ENCODE measurements at regions not wholly inside any gene's neighbourhood (a gene's known extent, or its start where the extent isn't known, plus 50 kb on each side); places are given as distances from the start of the nearest gene placed in this dataset.

GRCh38 chr5:3181671-3182070 is 414.0 kb upstream of the IRX1 start:
- Histone ChIP-seq H3K4me3 (ENCODE audit: control extremely low read depth in 1 of 5, extremely low read depth in 1 of 5, insufficient read depth in 1 of 5, low read depth in 2 of 5, low read length in 4 of 5) (no peak overlapping the region), H3K27ac (ENCODE audit: low read length in 2 of 2) (no peak overlapping the region), H3K79me2 (ENCODE audit: control insufficient read depth, insufficient read depth, low read length) (no peaks in the 10 kb centered on the region), H3K9ac (ENCODE audit: low read length) (no peak overlapping the region), H3K27me3 (replicated peaks in 1 of 4; ENCODE audit: control extremely low read depth in 1 of 4, control insufficient read depth in 3 of 4, insufficient read depth in 4 of 4, low read length in 3 of 4) (no peaks in the 10 kb centered on the region), H3K4me2 (replicated peaks; ENCODE audit: low read depth, low read length, poor library complexity, severe bottlenecking) (no peak overlapping the region), H4K20me1 (ENCODE audit: control insufficient read depth, insufficient read depth, low read length, poor library complexity, severe bottlenecking) (no peaks in the 10 kb centered on the region), H3K4me1 (ENCODE audit: control insufficient read depth in 2 of 2, insufficient read depth in 2 of 2, low read length in 2 of 2) (no peaks in the 10 kb centered on the region), H2AFZ (ENCODE audit: insufficient read depth, low read depth, low read length, poor library complexity, severe bottlenecking) (no peak overlapping the region), H3K36me3 (replicated peaks in 1 of 2; ENCODE audit: control extremely low read depth in 1 of 2, control insufficient read depth in 1 of 2, extremely low read depth in 1 of 2, insufficient read depth in 2 of 2, low read length in 1 of 2) (no peaks in the 10 kb centered on the region), H3K9me3 (ENCODE audit: control extremely low read depth in 1 of 3, control insufficient read depth in 2 of 3, insufficient read depth in 1 of 3, low read length in 2 of 3) (peaks cover 0 to 24% (median 0%) of the 10 kb centered on the region in 3 donors)
- 89% methylated on average over 14 of the region's 18 CpGs for WGBS (ENCODE audit: insufficient coverage)
- Mint-ChIP-seq H3K4me1 (no peaks in the 10 kb centered on the region), H3K9me3 (ENCODE audit: insufficient read depth) (no peaks in the 10 kb centered on the region), H3K27ac (no peak overlapping the region), H3K4me3 (no peak overlapping the region), H3K27me3 (no peaks in the 10 kb centered on the region)
- intact Hi-C loops (cut with micrococcal nuclease): no loop called here
- CTCF ChIA-PET: no interaction called here
- POLR2A ChIA-PET: no interaction called here
- ATAC-seq (ENCODE audit: low read depth) (no peak), DNase-seq (no peak)
- TF ChIP-seq EZH2 (IDR thresholded peaks at IDR 0.05; ENCODE audit: borderline replicate concordance, insufficient read depth, low read depth, low read length, poor library complexity, severe bottlenecking): no peak
- TF ChIP-seq CTCF (IDR thresholded peaks at IDR 0.05): no peak

GRCh38 chr5:3180636-3181035 is 415.0 kb upstream of the IRX1 start:
- H3K4me3 ChIP-seq (ENCODE audit: control extremely low read depth in 1 of 5, extremely low read depth in 1 of 5, insufficient read depth in 1 of 5, low read depth in 2 of 5, low read length in 4 of 5): no peak overlapping the region
- DNase-seq (no peak), ATAC-seq (ENCODE audit: low read depth) (no peak)
- H4K20me1 ChIP-seq (ENCODE audit: control insufficient read depth, insufficient read depth, low read length, poor library complexity, severe bottlenecking): no peaks in the 10 kb centered on the region
- no peak overlapping the region for H3K4me2 ChIP-seq (replicated peaks; ENCODE audit: low read depth, low read length, poor library complexity, severe bottlenecking)
- H3K36me3 ChIP-seq (replicated peaks in 1 of 2; ENCODE audit: control extremely low read depth in 1 of 2, control insufficient read depth in 1 of 2, extremely low read depth in 1 of 2, insufficient read depth in 2 of 2, low read length in 1 of 2): no peaks in the 10 kb centered on the region
- H2AFZ ChIP-seq (ENCODE audit: insufficient read depth, low read depth, low read length, poor library complexity, severe bottlenecking): no peak overlapping the region
- H3K79me2 ChIP-seq (ENCODE audit: control insufficient read depth, insufficient read depth, low read length): no peaks in the 10 kb centered on the region
- ChIA-PET CTCF (no interaction called here), POLR2A (no interaction called here)
- peaks cover 0 to 25% (median 0%) of the 10 kb centered on the region in 3 donors for H3K9me3 ChIP-seq (ENCODE audit: control extremely low read depth in 1 of 3, control insufficient read depth in 2 of 3, insufficient read depth in 1 of 3, low read length in 2 of 3)
- Mint-ChIP-seq H3K4me3 (no peak overlapping the region), H3K27me3 (no peaks in the 10 kb centered on the region), H3K9me3 (ENCODE audit: insufficient read depth) (no peaks in the 10 kb centered on the region), H3K27ac (no peak overlapping the region), H3K4me1 (no peaks in the 10 kb centered on the region)
- WGBS (ENCODE audit: insufficient coverage): 94% methylated on average over 20 of the region's 20 CpGs
- no peak overlapping the region for H3K9ac ChIP-seq (ENCODE audit: low read length)
- intact Hi-C loops (cut with micrococcal nuclease): no loop called here
- no peaks in the 10 kb centered on the region for H3K4me1 ChIP-seq (ENCODE audit: control insufficient read depth in 2 of 2, insufficient read depth in 2 of 2, low read length in 2 of 2)
- TF ChIP-seq EZH2 (IDR thresholded peaks at IDR 0.05; ENCODE audit: borderline replicate concordance, insufficient read depth, low read depth, low read length, poor library complexity, severe bottlenecking): no peak
- TF ChIP-seq CTCF (IDR thresholded peaks at IDR 0.05): no peak
- H3K27ac ChIP-seq (ENCODE audit: low read length in 2 of 2): no peak overlapping the region
- no peaks in the 10 kb centered on the region for H3K27me3 ChIP-seq (replicated peaks in 1 of 4; ENCODE audit: control extremely low read depth in 1 of 4, control insufficient read depth in 3 of 4, insufficient read depth in 4 of 4, low read length in 3 of 4)
